D721Med (cell line): ENCODE measurements at regions not wholly inside any gene's neighbourhood (a gene's known extent, or its start where the extent isn't known, plus 50 kb on each side); places are given as distances from the start of the nearest gene placed in this dataset.

ENCODE experiments used
- DNase-seq: peaks from one replicate; pipeline ENCODE4 v3.0.0; 2011; ENCODE audit warnings: low spot score; ENCODE audit not compliant: insufficient read length
- FAIRE-seq: peaks from 2 replicates; lab custom pipeline; 2011; peaks lifted over from hg19 to GRCh38; lab: Jason Lieb, UNC
- CTCF ChIP-seq: IDR thresholded peaks from 2 replicates; pipeline ENCODE4 v1.5.1; 2012; ENCODE audit warnings: mild to moderate bottlenecking, control low read depth; ENCODE audit not compliant: insufficient read depth; ENCODE audit errors: missing control alignments

- FAIRE-seq (no peak), DNase-seq (no peak)
- no peak for TF ChIP-seq CTCF
Measured at GRCh38 chr3:106678657-106679390, 698.4 kb upstream of the CCDC54 start.

DNA sequence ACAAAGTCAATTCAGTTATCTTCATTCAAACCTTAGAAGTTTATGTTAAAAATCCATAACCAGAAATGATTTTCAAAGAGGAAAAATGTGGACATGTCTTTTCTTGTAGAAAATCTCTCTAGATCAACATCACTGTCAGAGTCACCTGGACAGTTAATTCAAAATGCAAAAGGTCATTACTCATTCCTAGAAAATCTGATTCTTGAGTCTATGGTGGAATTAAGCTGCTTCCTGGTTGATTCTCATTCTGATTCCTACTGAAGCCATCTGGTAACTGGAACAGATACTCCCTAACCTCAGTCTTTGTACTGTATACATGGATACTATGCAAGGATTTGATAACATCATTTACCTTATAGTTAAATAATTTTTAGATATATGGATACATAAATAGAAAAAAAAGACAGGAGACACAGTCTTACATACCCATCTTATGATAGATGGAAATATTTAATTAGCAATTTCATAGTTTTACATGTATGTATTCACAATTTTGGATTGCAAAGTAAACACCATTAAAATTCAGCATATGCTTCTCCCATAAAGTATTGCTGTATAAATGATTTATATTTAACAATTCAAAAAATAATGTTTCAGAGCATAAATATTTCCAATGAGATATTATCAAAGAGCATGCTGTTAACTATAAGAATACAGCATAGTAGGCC is 693.2 kb upstream of the CCDC54 start:
- FAIRE-seq (no peak), DNase-seq (no peak)
- no peak for TF ChIP-seq CTCF

GRCh38 chr3:106685745-106686144 is 691.5 kb upstream of the CCDC54 start:
- TF ChIP-seq CTCF, result no peak
- FAIRE-seq (no peak), DNase-seq (no peak)

DNA sequence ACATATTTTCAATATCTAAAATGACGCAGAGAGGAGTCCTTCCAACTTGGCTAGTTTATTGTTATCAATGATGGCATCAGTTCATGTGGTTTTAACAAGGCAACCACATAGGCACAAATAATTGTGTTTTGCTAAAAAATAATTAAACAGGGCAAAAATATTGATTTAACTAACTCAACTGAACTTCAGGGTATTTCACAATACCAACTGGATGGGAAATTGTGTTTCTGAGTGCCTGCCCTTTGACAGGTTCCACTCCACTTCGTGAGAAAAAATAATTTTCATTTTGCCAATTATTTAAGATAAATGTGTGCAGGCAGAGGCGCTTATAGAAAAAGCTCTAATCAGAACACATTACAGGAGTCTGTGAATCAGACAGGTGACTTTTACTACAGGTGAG is 689.3 kb upstream of the CCDC54 start:
- FAIRE-seq (no peak), DNase-seq (no peak)
- no peak for TF ChIP-seq CTCF

DNA sequence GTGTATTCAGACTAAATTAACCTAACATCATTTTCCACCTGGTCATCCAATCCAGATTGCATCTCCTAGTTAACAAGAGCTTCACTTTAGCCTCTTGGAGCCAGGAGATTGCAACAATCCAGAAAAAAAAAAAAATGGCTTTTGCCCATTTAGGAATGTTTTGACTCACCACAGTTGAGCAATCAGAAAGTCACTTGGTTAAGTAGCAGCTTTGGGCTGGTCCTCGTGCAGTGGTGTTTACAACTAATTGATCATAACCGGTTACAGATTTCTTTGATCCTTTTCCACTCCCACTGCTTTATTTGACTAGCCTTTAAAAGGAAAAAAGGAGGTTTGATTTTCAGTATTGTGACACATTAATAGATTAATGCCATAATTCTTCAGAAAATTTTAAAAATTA is 688.8 kb upstream of the CCDC54 start:
- DNase-seq (no peak), FAIRE-seq (no peak)
- no peak for TF ChIP-seq CTCF

DNA sequence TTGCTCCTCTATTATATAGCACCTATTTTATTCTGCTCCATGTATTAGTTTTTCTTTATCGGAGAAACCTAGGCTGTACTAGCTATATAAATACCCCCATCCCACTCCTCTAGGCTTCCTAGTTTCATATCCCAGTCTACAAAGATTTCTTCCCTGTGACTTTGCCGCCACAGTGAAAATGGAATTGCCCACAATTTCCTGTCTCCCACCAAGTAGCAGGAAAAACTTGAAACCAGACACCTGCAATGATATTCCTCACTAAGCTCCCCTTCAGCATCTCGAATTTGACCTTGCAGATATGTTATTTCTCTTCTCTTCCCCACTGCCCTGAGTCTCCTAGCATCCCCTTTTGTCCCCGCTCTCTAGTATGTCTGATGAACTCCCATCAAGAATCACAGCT is 685.8 kb upstream of the CCDC54 start:
- TF ChIP-seq CTCF, result no peak
- FAIRE-seq (no peak), DNase-seq (no peak)

GRCh38 chr3:106692624-106693023 is 684.6 kb upstream of the CCDC54 start:
- TF ChIP-seq CTCF, result no peak
- no peak for DNase-seq
- no peak for FAIRE-seq
